PFSK-1 (cell line): ENCODE measurements at regions not wholly inside any gene's neighbourhood (a gene's known extent, or its start where the extent isn't known, plus 50 kb on each side); places are given as distances from the start of the nearest gene placed in this dataset.

Experiments used
- FOXP2 ChIP-seq: optimal IDR thresholded peaks from 2 replicates; pipeline ENCODE3; 2011; ENCODE audit warnings: borderline replicate concordance, control low read depth, inconsistent platforms; ENCODE audit not compliant: insufficient read depth; ENCODE audit errors: extremely low read length, extremely low read depth
- POLR2AphosphoS5 ChIP-seq: IDR thresholded peaks from 2 replicates; pipeline ENCODE4 v1.6.1; 2012; ENCODE audit warnings: low read depth, mild to moderate bottlenecking, control low read depth, low read length, moderate library complexity
- REST ChIP-seq, 2 experiments: IDR thresholded peaks; 2 replicates each; pipeline versions ENCODE4 v1.6.1 to v1.8.0; 2011 to 2012; ENCODE audit warnings: low read depth in 2 of 2, low read length in 2 of 2, control low read depth in 1 of 2, inconsistent platforms in 1 of 2, mild to moderate bottlenecking in 1 of 2, moderate library complexity in 1 of 2; ENCODE audit not compliant: insufficient read depth in 1 of 2
- SIN3A ChIP-seq: IDR thresholded peaks from 2 replicates; pipeline ENCODE4 v1.6.1; 2012; ENCODE audit warnings: mild to moderate bottlenecking, low read length, moderate library complexity, borderline replicate concordance; ENCODE audit not compliant: insufficient read depth
- TAF1 ChIP-seq: IDR thresholded peaks from 2 replicates; pipeline ENCODE4 v1.6.1; 2012; ENCODE audit warnings: low read length, control low read depth, borderline replicate concordance; ENCODE audit not compliant: insufficient read depth

- TF ChIP-seq POLR2AphosphoS5 (no peak), SIN3A (no peak), TAF1 (no peak), REST (IDR thresholded peaks at IDR 0.05; ENCODE audit: insufficient read depth in 1 of 2, low read depth in 2 of 2, low read length in 2 of 2) (no peak), FOXP2 (no peak)
Measured at GRCh38 chr2:146913476-146913875, 931.4 kb upstream of the ACVR2A start.
